AG04449 (cell line): ENCODE measurements at regions not wholly inside any gene's neighbourhood (a gene's known extent, or its start where the extent isn't known, plus 50 kb on each side); places are given as distances from the start of the nearest gene placed in this dataset.

Experiments used
- CTCF ChIA-PET: fragments of 350-600 bp; formaldehyde crosslinking; extraction: SDS; loops from one replicate; lab custom pipeline; 2021; ENCODE audit warnings: antibody characterized with exemption; lab: Yijun Ruan, JAX
- POLR2A ChIA-PET: fragments of 400-600, 350-600 bp; formaldehyde crosslinking; extraction: SDS; loops from one replicate; lab custom pipeline; 2020; ENCODE audit warnings: antibody characterized with exemption, inconsistent platforms; lab: Yijun Ruan, JAX
- DNase-seq: peaks from one replicate; pipeline ENCODE4 v3.0.0-alpha.2; 2010; ENCODE audit warnings: low read depth, low spot score
- H3K4me3 ChIP-seq: 2 replicates; pipeline ENCODE4 v1.5.1; 2011; ENCODE audit warnings: low read depth, mild to moderate bottlenecking, control low read depth, low read length
- TF ChIP-seq, protein P1 (sequence below): IDR thresholded peaks from one replicate; pipeline ENCODE4 v1.5.1; 2011; ENCODE audit warnings: mild to moderate bottlenecking, moderate library complexity, low read length, control low read depth, inconsistent platforms; ENCODE audit not compliant: insufficient read depth; ENCODE audit errors: missing control alignments

- ChIA-PET POLR2A (no interaction called here), CTCF (no interaction called here)
- no peak for DNase-seq
- TF ChIP-seq, protein P1, sequence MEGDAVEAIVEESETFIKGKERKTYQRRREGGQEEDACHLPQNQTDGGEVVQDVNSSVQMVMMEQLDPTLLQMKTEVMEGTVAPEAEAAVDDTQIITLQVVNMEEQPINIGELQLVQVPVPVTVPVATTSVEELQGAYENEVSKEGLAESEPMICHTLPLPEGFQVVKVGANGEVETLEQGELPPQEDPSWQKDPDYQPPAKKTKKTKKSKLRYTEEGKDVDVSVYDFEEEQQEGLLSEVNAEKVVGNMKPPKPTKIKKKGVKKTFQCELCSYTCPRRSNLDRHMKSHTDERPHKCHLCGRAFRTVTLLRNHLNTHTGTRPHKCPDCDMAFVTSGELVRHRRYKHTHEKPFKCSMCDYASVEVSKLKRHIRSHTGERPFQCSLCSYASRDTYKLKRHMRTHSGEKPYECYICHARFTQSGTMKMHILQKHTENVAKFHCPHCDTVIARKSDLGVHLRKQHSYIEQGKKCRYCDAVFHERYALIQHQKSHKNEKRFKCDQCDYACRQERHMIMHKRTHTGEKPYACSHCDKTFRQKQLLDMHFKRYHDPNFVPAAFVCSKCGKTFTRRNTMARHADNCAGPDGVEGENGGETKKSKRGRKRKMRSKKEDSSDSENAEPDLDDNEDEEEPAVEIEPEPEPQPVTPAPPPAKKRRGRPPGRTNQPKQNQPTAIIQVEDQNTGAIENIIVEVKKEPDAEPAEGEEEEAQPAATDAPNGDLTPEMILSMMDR: no peak
- no peak overlapping the region for H3K4me3 ChIP-seq
These were observed 87.1 kb upstream of the SYNDIG1 start for GRCh38 chr20:24382331-24382730.

DNA sequence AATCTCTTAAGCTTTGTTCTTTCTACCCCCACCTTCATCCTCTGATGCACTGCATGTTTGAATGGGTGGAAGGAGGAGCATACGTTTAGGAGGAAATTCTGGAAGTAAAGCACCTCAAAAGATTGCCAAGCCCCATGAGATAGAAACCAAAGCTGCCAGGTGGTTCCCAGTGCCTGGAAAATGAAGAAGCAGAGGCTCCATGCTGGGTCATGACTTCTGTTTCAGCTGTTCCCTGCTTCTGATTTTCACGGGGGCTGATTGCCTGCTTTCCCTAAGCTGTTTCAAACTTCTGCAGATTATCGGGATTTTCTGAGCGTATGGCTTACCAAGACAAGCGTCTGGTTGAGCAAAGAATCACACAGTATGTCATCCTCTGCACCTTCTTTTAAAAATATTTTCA, 87.5 kb upstream of the SYNDIG1 start:
- ChIA-PET CTCF (no interaction called here), POLR2A (no interaction called here)
- H3K4me3 ChIP-seq: no peak overlapping the region
- DNase-seq: no peak
- TF ChIP-seq, protein P1: no peak

GRCh38 chr20:24379484-24379927, 89.9 kb upstream of the SYNDIG1 start:
- CTCF ChIA-PET: interaction anchor here (1.0 kb wide), 1 partner anchor 538 kb away, joined by 3 read pairs; no protein-coding TSS in a partner anchor

GRCh38 chr20:24378661-24379483, 90.6 kb upstream of the SYNDIG1 start:
- TF ChIP-seq, protein P1: no peak
- no peak overlapping the region for H3K4me3 ChIP-seq
- ChIA-PET POLR2A (no interaction called here), CTCF (interaction anchor here (1.0 kb wide), 1 partner anchor 539 kb away, joined by 3 read pairs; no protein-coding TSS in a partner anchor)
- DNase-seq: no peak

More at GRCh38 chr20:24379484-24379927, 89.9 kb upstream of the SYNDIG1 start:
- H3K4me3 ChIP-seq: no peak overlapping the region
- DNase-seq: peak; percentile 34
- POLR2A ChIA-PET: no interaction called here
- TF ChIP-seq, protein P1: no peak

- TF ChIP-seq, protein P1: no peak
- peak; percentile 23 for DNase-seq
- ChIA-PET CTCF (no interaction called here), POLR2A (no interaction called here)
- no peak overlapping the region for H3K4me3 ChIP-seq
These were observed 92.9 kb upstream of the SYNDIG1 start for GRCh38 chr20:24376311-24377099.

- no peak overlapping the region for H3K4me3 ChIP-seq
- POLR2A ChIA-PET: no interaction called here
- TF ChIP-seq, protein P1: no peak
- CTCF ChIA-PET: no interaction called here
- DNase-seq: no peak
These were observed 96.1 kb upstream of the SYNDIG1 start for GRCh38 chr20:24373372-24373771.
